ENCODE measurements at regions not wholly inside any gene's neighbourhood (a gene's known extent, or its start where the extent isn't known, plus 50 kb on each side); places are given as distances from the start of the nearest gene placed in this dataset.

GRCh38 chr11:92702037-92702804 lies 267.2 kb upstream of the MTNR1B start:
- TF ChIP-seq, protein P1, sequence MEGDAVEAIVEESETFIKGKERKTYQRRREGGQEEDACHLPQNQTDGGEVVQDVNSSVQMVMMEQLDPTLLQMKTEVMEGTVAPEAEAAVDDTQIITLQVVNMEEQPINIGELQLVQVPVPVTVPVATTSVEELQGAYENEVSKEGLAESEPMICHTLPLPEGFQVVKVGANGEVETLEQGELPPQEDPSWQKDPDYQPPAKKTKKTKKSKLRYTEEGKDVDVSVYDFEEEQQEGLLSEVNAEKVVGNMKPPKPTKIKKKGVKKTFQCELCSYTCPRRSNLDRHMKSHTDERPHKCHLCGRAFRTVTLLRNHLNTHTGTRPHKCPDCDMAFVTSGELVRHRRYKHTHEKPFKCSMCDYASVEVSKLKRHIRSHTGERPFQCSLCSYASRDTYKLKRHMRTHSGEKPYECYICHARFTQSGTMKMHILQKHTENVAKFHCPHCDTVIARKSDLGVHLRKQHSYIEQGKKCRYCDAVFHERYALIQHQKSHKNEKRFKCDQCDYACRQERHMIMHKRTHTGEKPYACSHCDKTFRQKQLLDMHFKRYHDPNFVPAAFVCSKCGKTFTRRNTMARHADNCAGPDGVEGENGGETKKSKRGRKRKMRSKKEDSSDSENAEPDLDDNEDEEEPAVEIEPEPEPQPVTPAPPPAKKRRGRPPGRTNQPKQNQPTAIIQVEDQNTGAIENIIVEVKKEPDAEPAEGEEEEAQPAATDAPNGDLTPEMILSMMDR (IDR thresholded peaks at IDR 0.05; ENCODE audit: control extremely low read depth, extremely low read depth, low read depth, missing control alignments): no peak
- POLR2A ChIA-PET: no interaction called here
- CTCF ChIA-PET: interaction anchor here (1.2 kb wide), 1 partner anchor 14 kb away, joined by 3 read pairs; no protein-coding TSS in a partner anchor
- DNase-seq (ENCODE audit: extremely low spot score): no peak

DNA sequence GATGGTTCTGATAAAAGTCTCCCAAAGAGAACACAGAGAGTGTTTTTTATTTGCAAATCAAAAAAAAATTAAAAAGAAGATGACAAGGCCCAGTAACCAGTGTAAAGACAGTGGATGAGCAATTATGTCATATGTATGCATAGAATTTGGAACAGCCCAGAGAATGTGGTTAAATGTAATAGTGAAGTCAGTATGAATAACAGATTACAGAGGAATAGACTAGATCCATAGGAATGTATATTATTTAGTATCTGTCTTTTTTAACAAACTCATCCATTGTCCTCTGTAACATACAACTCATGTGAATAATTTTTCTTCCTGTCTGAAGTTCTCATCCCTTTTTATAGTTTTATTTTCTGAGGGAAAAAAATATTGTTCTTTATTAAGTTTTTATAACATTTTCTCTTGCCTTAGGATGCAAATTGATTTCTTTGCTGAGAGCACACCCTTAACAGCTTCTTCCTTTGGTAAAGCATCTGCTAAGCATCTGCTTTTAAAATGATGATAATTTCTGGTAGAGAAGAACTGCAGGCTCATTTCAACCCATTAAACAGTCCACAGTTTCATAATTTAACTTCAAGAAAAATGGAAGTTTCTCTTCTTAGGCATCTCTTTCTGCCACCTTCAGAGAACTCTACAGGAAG lies 266.5 kb upstream of the MTNR1B start:
- CTCF ChIA-PET: no interaction called here
- no peak for DNase-seq (ENCODE audit: extremely low spot score)
- TF ChIP-seq, protein P1 (IDR thresholded peaks at IDR 0.05; ENCODE audit: control extremely low read depth, extremely low read depth, low read depth, missing control alignments): no peak

DNA sequence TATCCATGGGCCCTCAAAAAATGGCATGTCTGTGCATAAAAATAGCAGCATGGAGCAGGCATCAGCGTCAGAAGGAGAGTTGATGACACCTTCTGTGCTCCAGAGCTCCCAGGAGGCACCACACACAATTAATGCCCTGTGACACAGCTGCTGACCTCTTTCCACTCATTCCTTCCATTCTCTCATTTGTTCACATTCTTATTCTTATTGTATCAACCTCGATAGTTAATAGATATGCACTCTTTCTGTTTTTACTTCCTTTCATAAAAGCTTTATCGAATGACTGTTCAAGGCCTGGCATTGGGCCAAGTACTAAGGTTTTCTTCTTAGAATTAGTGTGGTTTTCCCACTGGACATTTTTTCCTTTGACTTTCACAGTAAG lies 266.0 kb upstream of the MTNR1B start:
- ChIA-PET POLR2A (no interaction called here), CTCF (no interaction called here)
- no peak for DNase-seq (ENCODE audit: extremely low spot score)
- TF ChIP-seq, protein P1 (IDR thresholded peaks at IDR 0.05; ENCODE audit: control extremely low read depth, extremely low read depth, low read depth, missing control alignments): no peak

More for the DNA sequence above, 266.5 kb upstream of the MTNR1B start:
- POLR2A ChIA-PET: no interaction called here

DNA sequence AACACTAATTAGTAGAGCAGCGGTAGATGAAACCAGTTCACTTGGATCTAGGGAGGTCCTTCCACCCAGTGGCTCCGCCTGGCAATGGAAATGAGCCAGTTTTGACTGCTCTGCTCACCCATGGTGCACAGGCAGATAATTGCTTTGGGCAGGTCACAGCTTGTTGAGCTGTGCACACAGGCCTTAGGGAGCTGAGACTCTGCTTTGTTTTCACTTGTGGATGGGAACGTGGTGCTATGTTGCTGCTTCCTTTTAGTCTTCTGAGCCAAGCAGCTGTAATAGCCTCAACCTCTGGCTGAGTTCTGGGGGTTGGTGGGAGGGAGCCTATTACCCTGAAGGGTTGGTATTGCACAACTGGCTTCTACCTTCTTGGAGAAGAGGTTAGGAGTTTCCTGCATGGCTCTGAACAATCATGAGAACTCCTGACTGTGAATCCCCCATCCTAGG lies 262.3 kb upstream of the MTNR1B start:
- ChIA-PET CTCF (interaction anchor here (1.3 kb wide), 1 partner anchor 11 kb away, joined by 4 read pairs; no protein-coding TSS in a partner anchor), POLR2A (no interaction called here)
- DNase-seq (ENCODE audit: extremely low spot score): no peak
- TF ChIP-seq, protein P1 (IDR thresholded peaks at IDR 0.05; ENCODE audit: control extremely low read depth, extremely low read depth, low read depth, missing control alignments): no peak

- ChIA-PET POLR2A (no interaction called here), CTCF (no interaction called here)
- TF ChIP-seq, protein P1 (IDR thresholded peaks at IDR 0.05; ENCODE audit: control extremely low read depth, extremely low read depth, low read depth, missing control alignments): no peak
- no peak for DNase-seq (ENCODE audit: extremely low spot score)
Measured at GRCh38 chr11:92707665-92708064, 261.8 kb upstream of the MTNR1B start.

DNA sequence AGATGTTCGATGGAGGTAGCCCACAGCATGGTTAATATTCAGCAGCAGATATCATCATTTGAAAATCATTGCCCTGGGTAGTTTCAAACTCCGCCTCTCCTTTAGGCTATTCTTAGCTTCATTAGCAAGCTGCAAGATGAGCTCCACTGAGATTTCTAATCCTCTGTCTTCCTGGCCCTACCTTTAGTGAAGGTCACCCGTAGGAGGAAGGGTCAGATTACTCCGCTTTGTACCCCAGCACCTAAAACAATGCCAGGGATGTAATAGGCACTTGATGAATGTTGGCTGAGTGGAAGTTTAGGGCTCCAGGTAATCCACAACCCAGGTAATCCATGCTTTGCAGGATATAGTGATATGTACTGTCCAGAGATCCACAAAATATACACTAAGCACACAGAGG lies 260.1 kb upstream of the MTNR1B start:
- TF ChIP-seq, protein P1 (IDR thresholded peaks at IDR 0.05; ENCODE audit: control extremely low read depth, extremely low read depth, low read depth, missing control alignments): no peak
- CTCF ChIA-PET: no interaction called here

More for the DNA sequence above, 260.1 kb upstream of the MTNR1B start:
- POLR2A ChIA-PET: no interaction called here
- DNase-seq (ENCODE audit: extremely low spot score): no peak
